Activated T-helper 1 cell treated with Interleukin-2 at 50 U/mL for 16 hours (primary cell): ENCODE measurements at regions not wholly inside any gene's neighbourhood (a gene's known extent, or its start where the extent isn't known, plus 50 kb on each side); places are given as distances from the start of the nearest gene placed in this dataset.
"Not testable (repeated sequence)": the region's sequence is repeated elsewhere in the genome, so short reads cannot be mapped to it uniquely, and the experiment has no call there.

ENCODE experiments used
- DNase-seq: peaks from one replicate; pipeline ENCODE4 v3.0.0-alpha.2; 2020; ENCODE audit warnings: low read depth

DNA sequence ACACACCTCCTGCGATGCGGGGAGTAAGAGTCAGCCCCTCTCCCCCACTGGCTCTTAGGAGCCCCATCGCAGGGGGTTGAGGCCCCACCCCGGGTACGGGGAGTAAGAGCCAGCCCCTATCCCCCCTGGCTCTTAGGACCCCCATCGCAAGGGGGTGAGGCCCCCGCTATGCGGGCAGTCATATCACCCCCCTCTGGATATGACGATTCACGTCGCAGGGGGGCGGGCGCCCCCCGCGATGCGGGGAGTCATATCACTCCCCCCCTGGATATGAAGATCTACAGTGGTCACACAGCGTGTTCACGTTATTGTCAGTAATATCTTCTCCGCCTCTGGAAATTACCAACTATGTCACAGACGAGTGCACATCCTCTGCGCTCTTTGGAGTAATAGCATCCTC lies 61.1 kb downstream of the DEFB131A start:
- not testable (repeated sequence) for DNase-seq

DNA sequence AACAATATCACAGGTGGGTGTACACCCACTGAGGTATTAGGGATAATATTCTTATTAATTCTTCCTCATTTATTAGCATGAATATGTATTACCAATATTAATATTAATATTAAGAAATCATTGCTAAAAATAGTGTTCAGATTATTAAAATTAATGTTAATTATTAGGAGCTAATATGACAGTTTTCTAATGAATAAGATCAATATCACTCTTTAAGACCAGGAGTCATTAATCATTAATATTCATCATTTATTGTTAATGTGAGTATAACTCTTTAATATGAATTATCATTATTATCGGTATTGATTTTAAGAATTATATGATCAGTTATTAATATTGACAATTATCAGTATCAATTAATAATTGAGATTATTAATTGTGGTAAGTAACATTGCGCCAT lies 62.5 kb downstream of the DEFB131A start:
- DNase-seq, result not testable (repeated sequence)

DNA sequence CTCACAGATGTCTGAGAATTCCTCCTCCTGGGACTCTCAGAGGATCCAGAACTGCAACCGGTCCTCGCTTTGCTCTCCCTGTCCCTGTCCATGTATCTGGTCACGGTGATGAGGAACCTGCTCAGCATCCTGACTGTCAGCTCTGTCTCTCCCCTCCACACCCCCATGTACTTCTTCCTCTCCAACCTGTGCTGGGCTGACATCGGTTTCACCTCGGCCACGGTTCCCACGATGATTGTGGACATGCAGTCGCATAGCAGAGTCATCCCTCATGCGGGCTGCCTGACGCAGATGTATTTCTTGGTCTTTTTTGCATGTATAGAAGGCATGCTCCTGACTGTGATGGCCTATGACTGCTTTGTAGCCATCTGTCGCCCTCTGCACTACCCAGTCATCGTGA lies 68.7 kb downstream of the DEFB131A start:
- not testable (repeated sequence) for DNase-seq

DNA sequence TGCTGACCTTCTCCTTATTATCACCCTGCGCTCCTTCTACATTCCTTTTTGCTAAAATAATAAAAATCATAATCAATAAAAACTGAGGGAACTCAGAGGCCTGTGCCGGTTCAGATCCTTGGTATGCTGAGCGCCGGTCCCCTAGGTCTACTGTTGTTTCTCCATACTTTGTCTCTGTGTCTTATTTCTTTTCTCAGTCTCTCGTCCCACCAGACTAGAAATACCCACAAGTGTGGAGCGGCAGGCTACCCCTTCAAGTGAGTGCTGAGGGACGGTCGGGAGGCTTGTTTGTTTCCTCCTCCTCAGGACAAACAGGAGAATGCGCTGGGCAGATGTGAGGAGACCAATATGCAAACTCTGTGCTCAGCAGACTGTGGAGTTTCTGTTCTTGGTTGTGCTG lies 75.4 kb downstream of the DEFB131A start:
- DNase-seq, result not testable (repeated sequence)

DNA sequence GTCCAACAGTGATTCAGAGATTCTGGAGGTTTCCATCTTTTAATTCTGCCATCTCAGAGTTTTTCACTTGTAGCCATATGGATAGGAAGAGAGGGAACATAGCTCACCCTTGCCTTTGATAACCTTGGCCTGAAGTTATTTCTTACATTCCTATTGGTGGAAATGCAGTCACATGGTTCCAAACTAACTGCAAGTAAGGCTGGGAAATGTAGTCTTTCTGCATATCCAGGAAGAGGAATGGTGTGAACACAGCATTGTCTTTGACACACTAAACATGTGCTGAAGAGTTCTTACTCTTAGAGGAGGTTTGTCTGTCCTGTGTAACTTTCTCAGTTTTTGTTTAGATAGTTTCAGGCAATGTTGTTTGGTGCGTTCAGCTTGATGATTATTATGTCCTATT lies 78.7 kb downstream of the DEFB131A start:
- DNase-seq, result not testable (repeated sequence)

DNA sequence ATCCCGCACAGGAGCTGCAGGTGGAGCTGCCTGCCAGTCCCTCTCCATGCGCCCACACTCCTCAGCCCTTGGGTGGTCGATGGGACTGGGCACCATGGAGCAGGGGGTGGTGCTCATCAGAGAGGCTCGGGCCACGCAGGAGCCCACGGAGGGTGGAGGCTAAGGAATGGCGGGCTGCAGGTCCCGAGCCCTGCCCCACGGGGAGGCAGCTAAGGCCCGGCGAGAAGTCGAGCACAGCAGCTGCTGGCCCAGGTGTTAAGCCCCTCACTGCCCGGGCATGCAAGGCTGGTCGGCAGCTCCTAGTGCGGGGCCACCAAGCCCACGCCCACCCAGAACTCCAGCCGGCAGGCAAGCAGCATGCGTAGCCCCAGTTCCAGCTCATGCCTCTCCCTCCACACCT lies 80.2 kb downstream of the DEFB131A start:
- DNase-seq, result not testable (repeated sequence)

DNA sequence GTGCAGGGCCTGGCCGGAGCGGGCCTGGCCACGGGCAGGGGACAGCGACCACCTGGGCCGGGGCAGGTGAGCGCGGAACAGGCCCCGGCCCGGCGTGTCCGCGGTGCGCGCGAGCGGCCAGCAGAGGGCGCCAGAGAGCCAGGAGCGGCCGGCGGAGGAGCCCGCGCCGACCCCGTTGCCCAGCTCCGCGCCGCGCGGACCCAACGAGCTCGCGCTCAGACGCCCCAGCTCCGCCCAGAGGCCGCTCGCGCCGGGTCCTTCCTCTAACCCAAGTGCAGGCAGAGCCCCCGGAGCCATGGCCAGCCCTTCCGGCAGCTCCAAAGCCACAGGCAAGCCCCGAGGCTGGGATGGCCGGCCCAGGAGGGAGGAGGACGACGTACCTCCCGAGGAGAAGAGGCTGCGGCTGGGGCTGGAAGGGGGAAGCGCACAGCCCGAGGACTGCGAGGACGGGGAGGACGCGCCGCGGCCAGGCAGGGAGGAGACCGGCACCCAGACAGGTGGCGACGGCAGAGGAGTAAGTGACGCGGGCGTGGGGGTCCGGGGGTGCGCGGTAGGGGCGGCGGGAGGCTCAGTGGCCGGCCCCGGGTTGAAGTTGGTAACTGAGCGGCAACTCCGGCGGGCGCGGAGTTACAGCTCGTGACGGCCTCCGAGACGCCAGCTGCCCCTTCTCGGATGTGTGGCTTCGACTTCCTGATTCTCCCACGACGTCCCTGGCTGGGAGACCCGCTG lies 88.1 kb downstream of the DEFB131A start:
- DNase-seq, result peak; percentile 54

DNA sequence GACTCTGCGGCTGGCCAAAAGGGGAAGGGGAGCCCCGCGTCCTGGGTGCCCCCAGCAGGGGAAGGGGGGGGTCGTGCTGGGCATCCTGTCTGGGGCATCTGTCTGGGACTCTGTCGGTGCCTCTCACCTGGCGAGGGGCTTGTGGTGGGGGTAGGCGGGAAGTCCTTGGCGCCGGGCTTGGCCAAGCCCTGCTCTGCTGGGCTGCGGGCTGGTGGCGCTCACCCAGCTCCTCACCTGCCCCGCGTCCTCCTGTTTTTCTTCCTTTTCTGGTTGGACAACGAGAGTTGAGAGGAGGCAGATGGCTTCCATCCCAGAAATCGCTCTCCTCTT lies 88.6 kb downstream of the DEFB131A start:
- not testable (repeated sequence) for DNase-seq

DNA sequence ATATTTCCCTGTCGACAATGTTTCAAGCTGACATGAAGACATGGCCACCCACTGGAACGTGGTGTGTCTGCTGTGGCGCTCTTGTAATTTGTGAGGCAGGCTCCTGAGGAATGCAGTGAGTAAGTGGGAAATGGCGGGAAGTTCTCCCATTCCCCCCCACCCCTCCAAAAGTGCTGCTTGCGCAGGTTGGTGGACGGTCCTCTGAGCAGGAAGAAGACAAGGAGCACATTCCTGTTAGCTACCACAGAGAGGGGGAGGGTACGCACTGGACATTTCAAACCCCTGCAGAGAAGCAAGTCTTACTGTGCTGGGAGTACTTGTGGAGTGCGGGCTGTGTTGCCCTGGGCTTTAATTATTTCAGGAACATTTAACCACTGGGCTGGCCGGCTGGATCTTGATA lies 92.9 kb downstream of the DEFB131A start:
- DNase-seq, result not testable (repeated sequence)

DNA sequence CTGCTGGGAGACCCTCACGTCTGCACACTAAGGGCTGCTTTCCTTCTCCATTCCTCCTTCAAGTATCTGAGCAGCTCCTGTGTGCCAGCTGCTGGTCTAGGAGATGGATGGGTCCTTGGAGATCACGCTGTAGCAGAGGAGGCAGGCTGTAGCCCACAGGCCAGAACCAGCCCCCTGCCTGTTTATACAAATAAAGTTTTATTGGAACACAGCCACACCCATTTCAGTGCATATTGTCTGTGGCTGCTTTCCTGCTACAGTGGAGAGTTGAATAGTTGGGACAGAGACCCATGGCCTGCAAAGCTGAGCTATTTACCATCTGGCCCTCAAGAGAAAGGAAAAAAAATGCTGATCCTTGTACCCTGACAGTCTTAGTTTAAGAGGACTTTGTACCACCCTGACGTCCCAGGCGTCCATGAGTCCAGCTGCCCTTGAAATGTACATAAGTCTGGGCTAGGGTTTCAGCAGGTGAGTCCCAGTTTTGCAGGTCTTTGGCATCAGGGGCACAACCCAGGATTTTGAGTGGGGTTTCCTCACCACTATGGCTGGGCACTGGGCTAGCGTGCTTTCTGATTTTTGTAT lies 95.8 kb downstream of the DEFB131A start:
- not testable (repeated sequence) for DNase-seq

DNA sequence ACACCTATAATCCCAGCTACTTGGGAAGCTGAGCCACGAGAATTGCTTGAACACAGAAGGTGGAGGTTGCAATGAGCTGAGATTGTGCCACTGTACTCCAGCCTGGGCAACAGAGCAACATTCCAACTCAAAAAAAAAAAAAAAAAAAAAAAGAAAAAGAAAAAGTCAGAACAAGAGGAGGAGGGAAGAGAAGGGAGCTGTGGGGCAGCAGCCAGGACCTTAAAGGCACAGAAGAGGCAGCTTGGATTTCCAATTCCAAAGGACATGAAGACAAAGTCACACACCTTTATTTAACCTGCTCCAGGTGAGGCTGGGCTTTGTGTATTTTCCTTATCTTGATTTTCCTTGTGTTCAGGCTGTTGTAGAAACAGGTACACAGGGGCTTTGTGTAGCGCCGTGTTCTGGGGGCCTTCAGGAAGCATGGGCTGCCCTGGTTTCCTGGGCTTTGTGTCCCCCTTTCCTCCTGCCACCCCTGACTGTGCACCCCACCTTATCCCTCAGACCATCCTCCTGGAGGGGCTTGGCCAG lies 97.2 kb downstream of the DEFB131A start:
- not testable (repeated sequence) for DNase-seq

DNA sequence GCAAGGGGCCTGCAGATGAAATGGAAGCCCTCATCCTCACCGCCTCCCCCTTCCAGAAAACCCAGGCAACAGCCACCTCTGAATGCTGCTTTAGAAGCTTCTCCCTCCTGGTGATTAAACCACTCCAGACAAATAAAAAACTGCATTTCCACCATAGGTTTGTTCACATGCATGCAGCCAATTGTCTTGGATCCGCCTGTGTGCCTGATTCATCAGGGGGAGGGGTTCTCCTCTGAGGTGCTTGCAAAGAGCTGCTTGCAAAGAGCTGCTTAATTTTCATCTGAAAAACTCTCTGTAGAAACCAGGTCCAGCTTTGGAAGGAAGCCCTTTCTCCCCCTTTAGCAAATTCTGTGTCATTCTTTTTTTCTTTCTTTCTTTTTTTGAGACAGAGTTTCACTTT lies 100.6 kb downstream of the DEFB131A start:
- not testable (repeated sequence) for DNase-seq

DNA sequence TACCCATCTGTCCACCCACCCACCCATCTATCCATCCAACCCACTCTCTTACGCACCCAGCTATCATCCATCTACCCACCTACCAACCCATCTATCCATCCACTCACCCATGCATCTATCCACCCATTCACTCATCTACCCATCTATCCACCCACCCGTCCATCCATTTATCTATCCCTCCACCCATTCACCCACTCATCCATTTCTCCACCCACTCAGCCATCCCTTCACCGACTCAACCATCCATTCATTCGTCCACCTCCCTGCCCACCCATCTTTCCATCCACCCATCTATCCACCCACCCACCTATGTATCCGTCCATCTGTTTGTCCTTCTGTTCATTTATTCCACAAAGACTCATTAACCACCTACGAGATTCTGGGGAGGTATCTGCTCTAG lies 103.3 kb downstream of the DEFB131A start:
- DNase-seq, result not testable (repeated sequence)

DNA sequence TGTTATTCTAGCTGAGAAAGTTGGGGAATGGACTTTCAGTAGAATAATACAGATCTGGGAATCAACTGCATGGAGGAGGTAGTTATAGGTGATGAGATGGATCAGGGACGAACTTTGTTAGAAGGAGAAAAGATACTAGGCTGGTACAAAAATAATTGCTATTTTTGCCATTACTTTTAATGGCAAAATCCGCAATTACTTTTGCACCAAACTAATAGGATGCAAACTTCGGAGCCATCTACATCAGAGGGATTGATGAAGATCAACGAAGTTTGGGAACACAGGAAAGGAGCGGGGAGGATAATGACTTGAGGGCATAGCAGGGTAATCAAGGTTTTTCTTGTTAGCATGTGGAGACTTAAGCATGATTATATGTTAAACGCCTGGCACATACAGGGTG lies 111.9 kb downstream of the DEFB131A start:
- not testable (repeated sequence) for DNase-seq

DNA sequence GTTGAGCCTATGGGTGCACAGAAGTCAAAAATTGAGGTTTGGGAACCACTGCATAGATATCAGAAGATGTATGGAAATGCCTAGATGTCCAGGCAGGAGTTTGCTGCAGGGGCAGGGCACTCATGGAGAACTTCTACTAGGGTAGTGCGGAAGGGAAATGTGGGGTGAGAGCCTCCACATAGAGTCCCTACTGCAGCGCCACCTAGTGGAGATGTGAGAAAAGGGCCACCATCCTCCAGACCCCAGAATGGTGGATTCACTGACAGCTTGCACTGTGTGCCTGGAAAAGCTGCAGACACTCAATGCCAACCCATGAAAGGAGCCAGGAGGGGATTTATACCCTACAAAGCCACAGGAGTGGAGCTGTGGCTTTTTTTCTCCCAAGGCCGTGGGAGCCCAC lies 133.7 kb downstream of the DEFB131A start:
- not testable (repeated sequence) for DNase-seq

DNA sequence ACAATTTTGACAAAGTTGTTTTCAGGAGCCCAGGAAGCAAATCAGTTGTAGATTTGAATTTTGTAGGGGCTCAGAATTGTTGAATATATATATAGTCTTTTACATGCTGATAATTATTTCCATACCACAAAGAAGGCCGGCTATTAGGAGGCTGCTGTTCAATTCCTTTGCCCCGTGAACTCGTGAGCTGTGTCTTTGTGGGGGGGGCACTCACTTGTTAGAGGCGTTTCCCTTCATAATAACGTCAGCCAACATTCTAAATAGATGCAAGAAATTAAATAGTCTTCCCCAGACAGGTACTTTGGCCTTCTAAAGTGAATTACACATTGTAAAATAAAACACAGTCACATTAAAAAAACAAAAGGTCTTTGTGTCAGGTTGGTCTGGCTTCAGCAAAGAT lies 138.7 kb downstream of the DEFB131A start:
- not testable (repeated sequence) for DNase-seq

DNA sequence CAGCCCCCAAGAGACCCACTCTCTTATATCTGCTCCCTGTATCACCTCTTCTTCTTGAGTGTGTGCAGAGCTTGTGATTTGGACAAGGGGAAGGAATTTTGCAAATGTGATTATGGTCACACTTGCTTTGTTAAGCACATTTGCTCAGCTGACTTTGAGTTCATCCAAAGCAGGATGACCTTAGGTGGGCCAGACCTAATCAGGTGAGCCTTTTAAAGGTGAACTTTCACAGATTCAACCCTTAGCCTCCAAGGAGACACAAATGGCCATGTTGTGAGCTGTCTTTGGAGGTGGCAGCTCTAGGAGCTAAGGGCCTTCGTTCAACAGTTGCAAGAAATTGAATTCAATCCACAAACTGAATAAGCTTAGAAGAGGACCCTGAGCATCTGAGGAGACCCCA lies 147.8 kb downstream of the DEFB131A start:
- DNase-seq, result no peak

DNA sequence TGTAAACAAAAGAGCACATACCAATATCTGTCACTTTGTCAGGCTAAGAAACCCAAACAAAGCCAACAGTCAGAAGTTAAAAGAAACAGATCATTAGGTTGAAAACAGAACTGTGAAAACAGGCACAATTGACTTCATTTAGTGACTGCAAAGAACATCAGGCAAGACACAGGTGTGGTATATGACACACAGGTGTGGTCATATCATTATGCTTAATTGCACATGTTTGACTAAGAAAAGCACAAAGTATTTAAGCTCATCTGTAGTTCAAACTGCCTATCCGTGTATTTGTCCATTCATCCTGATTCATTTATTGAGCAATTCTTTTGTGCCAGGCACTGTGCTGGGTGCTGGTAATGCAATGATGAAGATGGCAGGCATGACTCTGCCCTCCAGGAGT lies 150.7 kb downstream of the DEFB131A start:
- DNase-seq, result no peak

DNA sequence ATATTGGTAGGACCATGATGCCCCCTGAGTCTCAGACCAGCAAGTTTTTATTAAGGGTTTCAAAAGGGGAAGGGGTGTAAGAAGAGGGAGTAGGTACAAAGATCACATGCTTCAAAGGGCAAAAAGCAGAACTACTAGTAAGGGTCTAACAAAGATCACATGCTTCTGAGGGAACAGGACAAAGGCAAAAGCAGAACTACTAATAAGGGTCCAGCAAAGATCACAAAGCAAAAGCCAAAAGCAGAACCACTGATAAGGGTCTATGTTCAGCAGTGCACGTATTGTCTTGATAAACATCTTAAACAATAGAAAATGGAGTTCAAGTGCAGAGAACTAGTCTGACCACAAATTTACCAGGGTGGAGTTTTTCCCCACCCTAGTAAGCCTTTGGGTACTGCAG lies 151.3 kb downstream of the DEFB131A start:
- DNase-seq, result not testable (repeated sequence)

DNA sequence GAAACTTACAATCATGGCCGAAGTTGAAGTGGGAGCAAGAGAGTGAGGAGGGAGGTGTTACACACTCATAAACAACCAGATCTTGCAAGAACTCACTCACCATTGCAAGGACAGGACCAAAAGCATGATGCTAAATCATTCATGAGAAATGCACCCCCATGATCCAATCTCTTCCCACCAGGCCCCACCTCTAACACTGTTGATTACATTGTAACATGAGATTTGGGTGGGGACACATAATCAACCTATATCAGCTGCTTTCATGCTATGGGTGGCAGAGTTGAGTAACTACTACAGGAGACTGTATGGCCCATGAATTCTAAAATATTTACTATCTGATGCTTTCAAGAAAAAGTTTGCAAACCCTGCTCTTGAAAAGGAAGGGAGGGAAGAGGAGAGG lies 155.1 kb downstream of the DEFB131A start:
- no peak for DNase-seq

DNA sequence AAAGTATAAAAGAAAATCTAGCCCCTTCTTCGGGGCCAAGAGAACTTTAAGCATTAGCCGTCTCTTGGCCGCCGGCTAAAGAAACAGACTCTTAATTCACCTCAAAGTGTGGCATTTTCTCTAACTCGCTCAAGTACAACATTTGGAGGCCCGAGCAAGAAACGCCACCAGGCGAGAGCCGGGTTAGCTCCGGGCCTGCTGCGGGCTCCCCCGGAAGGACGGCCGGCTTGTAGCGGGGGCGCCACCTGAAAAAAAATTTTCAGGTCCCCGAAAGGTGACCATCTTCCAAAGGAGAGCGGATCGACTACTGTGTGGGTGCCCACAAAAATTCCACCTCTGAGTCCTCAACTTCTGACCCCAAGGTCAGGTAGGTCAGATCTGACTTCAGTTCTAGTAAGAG lies 156.0 kb downstream of the DEFB131A start:
- no peak for DNase-seq

DNA sequence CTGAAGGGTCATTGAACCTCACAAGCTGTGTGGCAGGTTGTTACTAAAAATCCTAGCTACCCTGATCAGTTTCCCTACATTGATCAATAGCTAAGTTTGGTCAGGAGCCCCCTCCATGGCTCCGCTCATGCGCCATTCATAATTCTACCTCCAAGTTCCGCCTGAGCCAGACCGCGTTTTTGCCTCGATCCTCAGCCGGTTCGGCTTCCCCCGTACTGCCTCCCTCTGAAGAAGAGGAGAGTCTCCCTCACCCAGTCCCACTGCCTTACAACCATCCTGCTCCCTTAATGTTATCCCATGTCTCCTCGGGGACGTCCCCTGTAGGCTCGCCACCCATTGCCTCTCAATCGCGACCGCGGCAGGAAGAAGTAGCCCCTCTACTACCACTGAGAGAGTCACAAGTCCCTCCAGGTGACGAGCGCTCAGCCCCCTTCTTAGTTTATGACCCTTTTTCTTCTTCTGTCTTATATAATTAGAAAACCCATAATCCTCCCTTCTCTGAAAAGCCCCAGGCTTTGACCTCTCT lies 158.2 kb downstream of the DEFB131A start:
- DNase-seq, result no peak
